GM18498 (cell line): ENCODE measurements at regions not wholly inside any gene's neighbourhood (a gene's known extent, or its start where the extent isn't known, plus 50 kb on each side); places are given as distances from the start of the nearest gene placed in this dataset.
"Not testable (repeated sequence)": the region's sequence is repeated elsewhere in the genome, so short reads cannot be mapped to it uniquely, and the experiment has no call there.

Source experiments
- ATAC-seq: cut with Tn5 transposase; IDR thresholded peaks from one replicate; pipeline ENCODE4 v1.9.1; 2021; ENCODE audit warnings: mild to moderate bottlenecking, moderate library complexity; ENCODE audit not compliant: unreplicated experiment

- no peak for ATAC-seq
Observed at GRCh38 chr15:77844798-77845446, 212.2 kb upstream of the LINGO1 start.

DNA sequence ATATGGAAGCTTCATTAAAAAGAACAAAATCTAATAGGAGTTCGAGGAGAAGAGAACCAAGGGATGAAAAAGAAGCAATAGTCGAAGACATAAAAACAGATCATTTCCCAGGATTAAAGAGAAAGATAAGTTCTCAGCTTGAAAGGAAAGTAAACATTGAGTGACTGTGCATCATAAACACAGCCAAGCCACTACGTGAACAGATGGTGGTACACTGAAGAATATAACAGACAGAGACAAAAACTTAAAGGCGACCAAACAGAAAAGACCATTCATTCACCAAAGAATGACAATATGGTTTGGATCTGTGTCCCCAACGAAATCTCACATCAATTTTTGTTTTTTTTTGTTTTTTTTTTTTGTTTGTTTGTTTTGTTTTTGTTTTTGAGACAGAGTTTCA lies 210.8 kb upstream of the LINGO1 start:
- ATAC-seq: no peak

GRCh38 chr15:77840991-77841775 lies 208.5 kb upstream of the LINGO1 start:
- ATAC-seq: no peak

GRCh38 chr15:77839970-77840905 lies 207.5 kb upstream of the LINGO1 start:
- no peak for ATAC-seq

DNA sequence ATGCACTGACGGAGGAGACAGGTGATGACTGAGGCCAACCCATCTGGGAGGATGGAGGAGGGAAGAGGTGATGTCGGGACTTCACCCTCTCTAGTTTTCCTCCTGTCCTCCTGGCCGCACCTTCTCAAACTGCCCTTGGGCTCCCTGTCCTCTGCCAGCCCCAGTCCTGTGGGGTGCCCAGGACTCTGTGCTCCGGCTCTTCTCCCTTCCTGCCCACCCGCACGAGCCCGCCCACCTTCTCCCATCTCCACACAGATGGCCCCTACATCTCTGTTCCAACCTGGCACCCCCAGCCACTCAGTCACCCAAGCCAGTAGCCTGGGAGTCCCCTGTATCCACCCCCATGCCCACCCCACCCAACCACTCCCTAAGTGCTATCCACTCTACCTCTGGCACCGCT lies 206.7 kb upstream of the LINGO1 start:
- ATAC-seq: no peak

DNA sequence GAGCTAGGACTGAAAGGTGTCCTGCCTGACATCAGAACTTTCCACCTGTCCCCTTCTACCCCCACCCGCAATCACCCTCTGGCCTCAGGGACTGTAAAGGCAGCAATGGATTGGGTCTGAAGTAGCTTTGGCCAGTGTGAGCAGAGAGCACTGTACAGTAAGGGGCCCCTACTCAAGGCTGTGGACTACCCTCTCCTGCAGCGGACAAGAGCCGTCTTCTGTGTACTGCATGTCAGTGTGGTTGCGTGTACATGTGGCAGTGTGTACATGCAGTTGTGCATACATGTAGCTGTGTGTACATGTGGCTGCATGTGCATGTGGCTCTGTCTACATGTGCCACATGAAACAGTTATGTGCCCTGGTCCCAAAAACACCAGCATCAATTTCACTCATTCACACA lies 205.9 kb upstream of the LINGO1 start:
- ATAC-seq: no peak

- no peak for ATAC-seq
Observed at GRCh38 chr15:77838061-77838460, 205.3 kb upstream of the LINGO1 start.

- ATAC-seq: no peak
Observed at GRCh38 chr15:77837649-77838025, 204.9 kb upstream of the LINGO1 start.

GRCh38 chr15:77836906-77837648 lies 204.4 kb upstream of the LINGO1 start:
- ATAC-seq: no peak

- ATAC-seq: no peak
Observed at GRCh38 chr15:77836121-77836692, 203.5 kb upstream of the LINGO1 start.

DNA sequence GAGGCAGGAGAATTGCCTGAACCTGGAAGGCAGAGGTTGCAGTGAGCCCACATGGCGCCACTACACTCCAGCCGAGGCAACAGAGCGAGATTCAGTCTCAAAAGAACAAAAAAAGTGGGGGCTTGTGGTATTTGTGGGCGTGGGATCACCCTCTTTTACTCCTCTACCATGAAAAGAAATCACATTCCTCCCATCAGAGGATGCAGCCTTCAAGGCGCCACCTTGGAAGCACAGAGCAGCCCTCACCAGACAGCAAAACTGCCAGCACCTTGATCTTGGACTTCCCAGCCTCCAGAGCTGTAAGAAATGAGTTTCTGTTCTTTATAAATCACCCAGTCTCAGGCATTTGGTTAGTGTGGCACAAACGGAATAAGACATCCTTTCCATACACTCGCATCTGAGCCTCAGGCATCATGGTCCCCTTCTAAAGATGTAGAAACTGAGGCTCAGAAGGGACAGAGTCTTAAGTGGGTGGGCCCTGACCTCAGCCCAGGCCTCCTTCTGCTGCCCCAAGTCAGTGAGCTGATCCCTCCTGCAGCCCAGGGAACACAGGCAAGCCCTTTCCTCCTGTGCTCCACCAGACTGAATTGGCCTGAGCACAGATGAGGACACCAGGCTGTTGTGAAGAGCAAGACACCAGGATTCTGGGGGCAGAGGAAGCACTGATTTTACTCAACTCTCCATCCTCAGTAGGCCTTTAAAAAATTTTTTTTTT lies 201.7 kb upstream of the LINGO1 start:
- no peak for ATAC-seq

DNA sequence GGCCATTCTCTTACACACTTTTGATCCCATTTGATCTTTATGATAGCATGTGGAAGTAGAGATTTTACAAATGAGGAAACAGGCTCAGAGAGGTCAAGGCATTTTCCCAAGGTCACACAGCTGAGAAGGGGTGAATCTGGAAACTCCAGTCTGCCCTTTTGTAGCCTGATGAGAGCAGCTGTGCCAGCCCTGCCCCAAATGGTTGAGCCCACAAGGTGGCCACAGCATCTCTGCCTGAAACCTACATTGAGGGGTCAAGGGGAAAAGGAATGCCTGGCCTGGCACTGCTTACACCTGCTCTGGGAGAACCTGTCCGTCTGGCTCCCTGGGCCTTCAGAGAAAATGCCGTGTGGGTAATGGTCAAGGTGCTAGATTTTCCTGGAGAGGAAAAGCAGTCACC lies 200.2 kb upstream of the LINGO1 start:
- no peak for ATAC-seq

DNA sequence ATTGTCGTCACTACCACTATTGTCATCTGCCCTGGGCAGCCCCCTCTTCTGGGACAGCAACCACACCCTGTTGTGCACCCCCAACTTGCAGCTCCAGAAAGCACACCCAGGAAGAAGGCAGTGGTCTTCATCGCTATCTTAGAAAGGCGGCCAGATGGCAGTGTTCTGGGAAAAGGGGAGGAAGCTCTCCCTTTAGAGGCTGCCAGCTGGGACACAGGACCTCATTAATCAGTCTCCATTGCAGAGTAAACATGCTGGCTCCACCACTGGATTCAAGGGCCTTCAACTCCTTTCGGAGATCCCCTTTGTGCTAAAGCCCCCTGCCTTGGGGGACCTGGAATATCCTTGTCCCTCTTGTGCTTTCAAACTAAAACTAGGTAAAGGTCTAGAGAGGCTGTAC lies 199.3 kb upstream of the LINGO1 start:
- no peak for ATAC-seq

- ATAC-seq: no peak
Observed at GRCh38 chr15:77830051-77830468, 197.3 kb upstream of the LINGO1 start.

DNA sequence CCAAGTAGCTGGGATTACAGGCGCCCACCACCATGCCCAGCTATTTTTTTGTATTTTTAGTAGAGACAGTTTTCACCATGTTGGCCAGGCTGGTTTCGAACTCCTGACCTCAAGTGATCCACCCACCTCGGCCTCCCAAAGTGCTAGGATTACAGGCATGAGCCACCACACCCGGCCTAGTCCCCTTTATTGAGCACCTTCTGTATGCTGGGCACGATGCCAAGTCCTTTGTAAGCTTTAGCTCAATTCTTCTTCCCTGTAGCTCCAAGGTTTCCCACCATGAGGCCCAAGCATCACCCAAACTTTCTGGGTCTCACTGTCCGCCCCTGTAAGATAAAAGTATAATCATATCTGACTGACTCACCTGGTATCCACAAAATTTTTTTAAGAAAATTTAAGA lies 196.6 kb upstream of the LINGO1 start:
- not testable (repeated sequence) for ATAC-seq

GRCh38 chr15:77827860-77828259 lies 195.1 kb upstream of the LINGO1 start:
- ATAC-seq: no peak

- ATAC-seq: no peak
Observed at GRCh38 chr15:77826006-77826695, 193.4 kb upstream of the LINGO1 start.

DNA sequence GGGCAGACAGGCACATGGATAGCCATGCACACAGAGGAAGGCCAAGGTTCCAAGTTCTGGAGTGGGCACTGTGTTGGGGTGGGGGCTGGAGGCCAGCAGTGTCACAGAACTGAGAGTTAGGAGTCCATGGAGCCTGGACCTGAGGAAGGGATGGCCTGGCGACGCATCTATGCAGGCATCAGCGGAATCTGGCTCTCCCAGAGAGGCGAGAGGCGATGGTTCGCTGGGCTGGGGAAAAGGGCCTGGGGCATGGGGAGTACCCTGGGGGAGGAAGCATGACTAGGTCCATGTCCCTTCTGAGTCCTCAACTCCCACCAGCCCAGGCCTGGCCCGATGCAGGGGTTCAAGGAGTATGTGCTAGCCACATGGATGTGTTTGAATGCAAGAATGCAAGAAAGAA lies 192.8 kb upstream of the LINGO1 start:
- no peak for ATAC-seq

GRCh38 chr15:77825252-77825542 lies 192.5 kb upstream of the LINGO1 start:
- ATAC-seq: no peak
